Thoracic aorta (tissue), 2 donors: ENCODE measurements at regions not wholly inside any gene's neighbourhood (a gene's known extent, or its start where the extent isn't known, plus 50 kb on each side); places are given as distances from the start of the nearest gene placed in this dataset.

Experiments
- ATAC-seq: fragments of 150-250 bp; one replicate; pipeline ENCODE4 v1.8.0; 2017; ENCODE audit warnings: low read depth; ENCODE audit not compliant: insufficient number of reproducible peaks, low FRiP score
- DNase-seq: peaks from one replicate; pipeline ENCODE4 v3.0.0-alpha.2; 2020; ENCODE audit warnings: low spot score
- H3K27ac ChIP-seq, 2 donors: fragments of 200-600 bp; sonication (generic); 1 replicate in 1 of 2; 2 replicates in 1 of 2; pipeline ENCODE4 v1.5.1; 2016; ENCODE audit warnings: mild to moderate bottlenecking in 2 of 2, moderate library complexity in 2 of 2
- H3K27me3 ChIP-seq: fragments of 200-600 bp; sonication (generic); replicated peaks from 2 replicates; pipeline ENCODE4 v1.6.0; 2016; ENCODE audit warnings: mild to moderate bottlenecking; ENCODE audit not compliant: insufficient read depth
- H3K36me3 ChIP-seq: fragments of 200-600 bp; sonication (generic); one replicate; pipeline ENCODE4 v1.5.1; 2016
- H3K4me1 ChIP-seq, 2 donors: fragments of 200-600 bp; sonication (generic); 1 replicate in 1 of 2; 2 replicates in 1 of 2; pipeline versions ENCODE4 v1.5.1 to v1.6.0; 2016; ENCODE audit warnings: low read depth in 2 of 2, mild to moderate bottlenecking in 1 of 2; ENCODE audit not compliant: control insufficient read depth in 1 of 2
- H3K4me3 ChIP-seq: fragments of 200-600 bp; sonication (generic); 2 replicates; pipeline ENCODE4 v1.5.1; 2016; ENCODE audit warnings: mild to moderate bottlenecking
- H3K9me3 ChIP-seq: fragments of 200-600 bp; sonication (generic); 2 replicates; pipeline ENCODE4 v1.5.1; 2016
- CTCF ChIP-seq: fragments of 200-600 bp; sonication (generic); IDR thresholded peaks from one replicate; pipeline ENCODE4 v1.5.1; 2019; ENCODE audit warnings: antibody characterized with exemption

GRCh38 chr10:8489232-8489631 lies 434.7 kb downstream of the GATA3 start:
- TF ChIP-seq CTCF = no peak
- Histone ChIP-seq H3K36me3 (no peaks in the 10 kb centered on the region), H3K9me3 (no peaks in the 10 kb centered on the region), H3K27ac (no peak overlapping the region), H3K4me1 (no peaks in the 10 kb centered on the region), H3K27me3 (no peaks in the 10 kb centered on the region), H3K4me3 (no peak overlapping the region)
- no peak for ATAC-seq
- DNase-seq = no peak

- Histone ChIP-seq H3K4me1 (no peaks in the 10 kb centered on the region), H3K36me3 (no peaks in the 10 kb centered on the region), H3K4me3 (no peak overlapping the region), H3K27ac (no peak overlapping the region), H3K27me3 (no peaks in the 10 kb centered on the region), H3K9me3 (no peaks in the 10 kb centered on the region)
- TF ChIP-seq CTCF = no peak
- DNase-seq (no peak), ATAC-seq (no peak)
Measured at GRCh38 chr10:8489823-8490222, 435.3 kb downstream of the GATA3 start.

- no peak for DNase-seq
- Histone ChIP-seq H3K4me1 (no peaks in the 10 kb centered on the region), H3K9me3 (no peaks in the 10 kb centered on the region)
Measured at GRCh38 chr10:8498290-8498689, 443.8 kb downstream of the GATA3 start.

GRCh38 chr10:8498881-8499280 lies 444.4 kb downstream of the GATA3 start:
- ATAC-seq (no peak), DNase-seq (no peak)
- Histone ChIP-seq H3K9me3 (no peaks in the 10 kb centered on the region), H3K4me1 (no peaks in the 10 kb centered on the region), H3K27me3 (no peaks in the 10 kb centered on the region), H3K27ac (no peak overlapping the region), H3K4me3 (no peak overlapping the region), H3K36me3 (no peaks in the 10 kb centered on the region)
- TF ChIP-seq CTCF = no peak

More at GRCh38 chr10:8498290-8498689, 443.8 kb downstream of the GATA3 start:
- no peaks in the 10 kb centered on the region for H3K27me3 ChIP-seq
- no peaks in the 10 kb centered on the region for H3K36me3 ChIP-seq
- no peak overlapping the region for H3K4me3 ChIP-seq
- no peak overlapping the region for H3K27ac ChIP-seq
- ATAC-seq = no peak
- no peak for TF ChIP-seq CTCF

GRCh38 chr10:8499312-8499711 lies 444.8 kb downstream of the GATA3 start:
- no peak for TF ChIP-seq CTCF
- ATAC-seq (no peak), DNase-seq (no peak)
- H3K9me3 ChIP-seq = no peaks in the 10 kb centered on the region
- no peaks in the 10 kb centered on the region for H3K27me3 ChIP-seq
- H3K4me3 ChIP-seq = no peak overlapping the region
- H3K4me1 ChIP-seq = no peaks in the 10 kb centered on the region
- no peaks in the 10 kb centered on the region for H3K36me3 ChIP-seq
- H3K27ac ChIP-seq = no peak overlapping the region
